ENCODE measurements at regions not wholly inside any gene's neighbourhood (a gene's known extent, or its start where the extent isn't known, plus 50 kb on each side); places are given as distances from the start of the nearest gene placed in this dataset.

DNA sequence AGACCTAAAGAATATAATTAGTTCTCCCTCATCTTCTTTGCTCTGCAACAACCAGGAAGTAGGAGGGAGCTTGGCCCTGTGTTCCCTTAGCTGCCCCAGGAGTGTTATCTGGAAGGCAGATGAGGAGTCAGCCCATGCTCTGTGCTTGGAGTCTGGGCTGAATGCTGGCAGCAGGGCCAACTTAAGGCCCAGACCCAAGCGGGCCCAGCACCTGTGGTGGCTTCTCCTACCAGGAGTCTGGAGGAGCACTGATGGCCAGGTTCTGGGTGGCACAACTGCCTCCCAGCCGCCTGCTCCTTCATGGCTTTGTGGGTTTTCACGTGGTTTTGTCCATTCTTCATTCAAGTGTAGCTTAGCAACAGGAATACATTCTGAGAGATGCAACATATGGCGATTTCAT is 1910.7 kb upstream of the LRRTM1 start:
- H3K27me3 ChIP-seq (ENCODE audit: control insufficient read depth, extremely low read depth, insufficient read depth, low read length), result no peaks in the 10 kb centered on the region
- FAIRE-seq (no peak), DNase-seq (ENCODE audit: low read depth, low spot score) (no peak)
- H3K9me3 ChIP-seq (ENCODE audit: control insufficient read depth, low read depth, low read length), result no peaks in the 10 kb centered on the region
- H4K20me1 ChIP-seq (ENCODE audit: control insufficient read depth, extremely low read depth, insufficient read depth, low read length), result no peaks in the 10 kb centered on the region
- H3K36me3 ChIP-seq (ENCODE audit: control insufficient read depth in 2 of 2, extremely low read depth in 1 of 2, insufficient read depth in 2 of 2, low read length in 2 of 2), result no peaks in the 10 kb centered on the region
- no peak overlapping the region for H2AFZ ChIP-seq (ENCODE audit: control insufficient read depth, low read length)
- H3K4me3 ChIP-seq (ENCODE audit: control insufficient read depth in 2 of 3, extremely low read depth in 1 of 3, insufficient read depth in 2 of 3, low read depth in 1 of 3, low read length in 3 of 3), result no peak overlapping the region
- H3K4me1 ChIP-seq (ENCODE audit: control insufficient read depth, extremely low read depth, insufficient read depth, low read length), result no peaks in the 10 kb centered on the region
- no peak overlapping the region for H3K27ac ChIP-seq (ENCODE audit: control insufficient read depth, insufficient read depth, low read length)
- dilution Hi-C loops (cut with MboI; ENCODE audit: extremely low pct_ligation_motif_present, low sequenced_read_pairs), result no loop called here
- TF ChIP-seq CTCF (optimal IDR thresholded peaks at IDR 0.05 in 1 of 3, IDR thresholded peaks at IDR 0.05 in 1 of 3, conservative IDR thresholded peaks at IDR 0.05 in 1 of 3; ENCODE audit: extremely low read depth in 1 of 3, insufficient read depth in 2 of 3, low read length in 3 of 3), result no peak
- no peak for TF ChIP-seq EZH2 (IDR thresholded peaks at IDR 0.05; ENCODE audit: low read length)
- no peak overlapping the region for H3K9ac ChIP-seq (ENCODE audit: control insufficient read depth, extremely low read depth, insufficient read depth, low read length)
- no peaks in the 10 kb centered on the region for H3K9me1 ChIP-seq (ENCODE audit: control insufficient read depth, extremely low read depth, insufficient read depth, low read length)
- H3K4me2 ChIP-seq (ENCODE audit: control insufficient read depth, extremely low read depth, insufficient read depth, low read depth, low read length), result no peak overlapping the region
- no peaks in the 10 kb centered on the region for H3K79me2 ChIP-seq (ENCODE audit: control insufficient read depth, insufficient read depth, low read length)

- no peak overlapping the region for H3K9ac ChIP-seq (ENCODE audit: control insufficient read depth, extremely low read depth, insufficient read depth, low read length)
- FAIRE-seq, result no peak
- no peak overlapping the region for H3K4me3 ChIP-seq (ENCODE audit: control insufficient read depth in 2 of 3, extremely low read depth in 1 of 3, insufficient read depth in 2 of 3, low read depth in 1 of 3, low read length in 3 of 3)
- H2AFZ ChIP-seq (ENCODE audit: control insufficient read depth, low read length), result no peak overlapping the region
- DNase-seq (ENCODE audit: low read depth, low spot score), result no peak
- dilution Hi-C loops (cut with MboI; ENCODE audit: extremely low pct_ligation_motif_present, low sequenced_read_pairs), result no loop called here
- no peaks in the 10 kb centered on the region for H3K79me2 ChIP-seq (ENCODE audit: control insufficient read depth, insufficient read depth, low read length)
- no peak overlapping the region for H3K4me2 ChIP-seq (ENCODE audit: control insufficient read depth, extremely low read depth, insufficient read depth, low read depth, low read length)
- H3K36me3 ChIP-seq (ENCODE audit: control insufficient read depth in 2 of 2, extremely low read depth in 1 of 2, insufficient read depth in 2 of 2, low read length in 2 of 2), result no peaks in the 10 kb centered on the region
- TF ChIP-seq EZH2 (IDR thresholded peaks at IDR 0.05; ENCODE audit: low read length) (no peak), CTCF (optimal IDR thresholded peaks at IDR 0.05 in 1 of 3, IDR thresholded peaks at IDR 0.05 in 1 of 3, conservative IDR thresholded peaks at IDR 0.05 in 1 of 3; ENCODE audit: extremely low read depth in 1 of 3, insufficient read depth in 2 of 3, low read length in 3 of 3) (no peak)
- no peaks in the 10 kb centered on the region for H4K20me1 ChIP-seq (ENCODE audit: control insufficient read depth, extremely low read depth, insufficient read depth, low read length)
- no peaks in the 10 kb centered on the region for H3K9me1 ChIP-seq (ENCODE audit: control insufficient read depth, extremely low read depth, insufficient read depth, low read length)
- no peaks in the 10 kb centered on the region for H3K27me3 ChIP-seq (ENCODE audit: control insufficient read depth, extremely low read depth, insufficient read depth, low read length)
- no peak overlapping the region for H3K27ac ChIP-seq (ENCODE audit: control insufficient read depth, insufficient read depth, low read length)
- peaks cover 2% of the 10 kb centered on the region for H3K9me3 ChIP-seq (ENCODE audit: control insufficient read depth, low read depth, low read length)
- H3K4me1 ChIP-seq (ENCODE audit: control insufficient read depth, extremely low read depth, insufficient read depth, low read length), result no peaks in the 10 kb centered on the region
These were observed 1894.9 kb upstream of the LRRTM1 start for GRCh38 chr2:82199493-82199852.
